HCT116 (cell line): ENCODE measurements at regions not wholly inside any gene's neighbourhood (a gene's known extent, or its start where the extent isn't known, plus 50 kb on each side); places are given as distances from the start of the nearest gene placed in this dataset.

Source experiments
- ATAC-seq: fragments of 200-7000 bp; cut with Tn5 transposase; 2 replicates; pipeline ENCODE4 v1.9.1; 2020; ENCODE audit warnings: mild to moderate bottlenecking, moderate library complexity
- BruUV-seq: library from RNA; stranded (reverse); fragments of 400-500 nt; replicated peaks from 2 replicates; lab custom pipeline; 2021; lab: Mats Ljungman, UMichigan
- CTCF ChIA-PET: fragments of 300-600 bp; sonication (Branson Sonifier 250); formaldehyde crosslinking; loops from one replicate; lab custom pipeline; 2021; ENCODE audit warnings: antibody characterized with exemption; lab: Charles Lee
- POLR2A ChIA-PET: fragments of 300-600, 350-600 bp; sonication (Branson Sonifier 250); formaldehyde crosslinking; loops from one replicate; lab custom pipeline; 2021; ENCODE audit warnings: antibody characterized with exemption; lab: Charles Lee
- RAD21 ChIA-PET, 2 experiments: fragments of 300-600 bp; sonication (Branson Sonifier 250); formaldehyde crosslinking; loops; one replicate each; lab custom pipeline; 2023; ENCODE audit warnings: low total read pairs in 2 of 2; ENCODE audit not compliant: uncharacterized antibody in 2 of 2, unreplicated experiment in 2 of 2, low non-redundant PET in 1 of 2; lab: Charles Lee
- DNase-seq: peaks from one replicate; pipeline ENCODE4 v3.0.0-alpha.2; 2010; ENCODE audit warnings: low read depth, low spot score
- H2AFZ ChIP-seq: fragments of 200-600 bp; shearing (Covaris generic), sonication (generic); 2 replicates; pipeline ENCODE4 v1.6.1; 2017; ENCODE audit warnings: low read depth, mixed run types, mixed read lengths, antibody characterized with exemption, low read length; ENCODE audit not compliant: poor library complexity, severe bottlenecking
- H3K27ac ChIP-seq: 2 replicates; pipeline ENCODE4 v1.5.1; 2012; ENCODE audit warnings: low read depth, low read length
- H3K27me3 ChIP-seq: fragments of 200-600 bp; sonication (generic); 2 replicates; pipeline ENCODE4 v1.6.1; 2016; ENCODE audit warnings: mixed run types, low read length, mixed read lengths; ENCODE audit not compliant: insufficient read depth
- H3K36me3 ChIP-seq, 2 experiments: fragments of 200-500 bp in 1 of 2; fragments of 200-600 bp in 1 of 2; sonication (Bioruptor generic) in 1 of 2; sonication (generic) in 1 of 2; 2 replicates each; pipeline versions ENCODE4 v1.5.1 to v1.6.1; 2014 to 2016; ENCODE audit warnings: low read length in 2 of 2, inconsistent platforms in 1 of 2, mixed read lengths in 1 of 2, mixed run types in 1 of 2; ENCODE audit not compliant: insufficient read depth in 2 of 2, control insufficient read depth in 1 of 2
- H3K4me1 ChIP-seq, 2 experiments: fragments of 200-600 bp in 1 of 2; sonication (generic) in 1 of 2; 2 replicates each; pipeline versions ENCODE4 v1.5.1 to v1.6.1; 2012 to 2017; ENCODE audit warnings: low read length in 2 of 2, inconsistent platforms in 1 of 2, mild to moderate bottlenecking in 1 of 2, mixed read lengths in 1 of 2, mixed run types in 1 of 2, moderate library complexity in 1 of 2; ENCODE audit not compliant: insufficient read depth in 2 of 2, control insufficient read depth in 1 of 2
- H3K4me2 ChIP-seq: fragments of 200-600 bp; sonication (generic); 2 replicates; pipeline ENCODE4 v1.6.1; 2017; ENCODE audit warnings: mixed run types, low read length, mixed read lengths
- H3K4me3 ChIP-seq, 2 experiments: fragments of 200-600 bp in 1 of 2; sonication (generic) in 1 of 2; replicated peaks in 1 of 2; 2 replicates each; pipeline ENCODE4 v1.5.1; 2011 to 2016; ENCODE audit warnings: low read length in 2 of 2, control low read depth in 1 of 2, low read depth in 1 of 2, mild to moderate bottlenecking in 1 of 2, mixed read lengths in 1 of 2, mixed run types in 1 of 2
- H3K79me2 ChIP-seq: fragments of 200-600 bp; sonication (generic); 2 replicates; pipeline ENCODE4 v1.6.1; 2017; ENCODE audit warnings: mild to moderate bottlenecking, mixed run types, low read length, moderate library complexity, mixed read lengths; ENCODE audit not compliant: insufficient read depth
- H3K9ac ChIP-seq: fragments of 200-600 bp; sonication (generic); 2 replicates; pipeline ENCODE4 v1.6.1; 2016; ENCODE audit warnings: low read length, mixed read lengths
- H3K9me2 ChIP-seq: fragments of 200-600 bp; sonication (generic), shearing (Covaris generic); 2 replicates; pipeline ENCODE4 v1.6.1; 2017; ENCODE audit warnings: mixed run types, mild to moderate bottlenecking, moderate library complexity; ENCODE audit not compliant: insufficient read depth
- H3K9me3 ChIP-seq, 2 experiments: fragments of 200-500 bp in 1 of 2; fragments of 200-600 bp in 1 of 2; sonication (Bioruptor generic) in 1 of 2; sonication (generic) in 1 of 2; 2 replicates each; pipeline ENCODE4 v1.6.1; 2014 to 2017; ENCODE audit warnings: low read length in 2 of 2, mixed read lengths in 2 of 2, inconsistent platforms in 1 of 2, low read depth in 1 of 2, mild to moderate bottlenecking in 1 of 2, mixed run types in 1 of 2, moderate library complexity in 1 of 2; ENCODE audit not compliant: control insufficient read depth in 1 of 2, insufficient read depth in 1 of 2
- H4K20me1 ChIP-seq: fragments of 200-600 bp; sonication (generic), shearing (Covaris generic); 2 replicates; pipeline ENCODE4 v1.6.1; 2017; ENCODE audit warnings: mixed run types, mild to moderate bottlenecking, moderate library complexity; ENCODE audit not compliant: insufficient read depth
- CBX3 ChIP-seq: IDR thresholded peaks from 2 replicates; pipeline ENCODE4 v1.6.1; 2012; ENCODE audit warnings: low read depth
- EZH2 ChIP-seq: fragments of 200-600 bp; sonication (generic); IDR thresholded peaks from 2 replicates; pipeline ENCODE4 v1.6.1; 2017; ENCODE audit warnings: antibody characterized with exemption, mixed run types
- EZH2phosphoT487 ChIP-seq: fragments of 200-600 bp; IDR thresholded peaks from 2 replicates; pipeline ENCODE4 v1.6.1; 2018; ENCODE audit warnings: antibody characterized with exemption, borderline replicate concordance
- MAX ChIP-seq: IDR thresholded peaks from 2 replicates; pipeline ENCODE4 v1.6.1; 2012
- RAD21 ChIP-seq: IDR thresholded peaks from 2 replicates; pipeline ENCODE4 v1.6.1; 2012; ENCODE audit warnings: low read depth, mild to moderate bottlenecking
- REST ChIP-seq: IDR thresholded peaks from 2 replicates; pipeline ENCODE4 v1.6.1; 2012; ENCODE audit warnings: low read depth
- ZFX ChIP-seq: fragments of 450-650 bp; IDR thresholded peaks from 2 replicates; pipeline ENCODE4 v1.6.1; 2017
- ZNF274 ChIP-seq: fragments of 200-500 bp; sonication (Bioruptor generic); IDR thresholded peaks from 2 replicates; pipeline ENCODE4 v1.6.1; 2014; ENCODE audit warnings: mild to moderate bottlenecking, low read depth, low read length, inconsistent platforms
- intact Hi-C: fragments of 100-400 bp; cut with micrococcal nuclease; formaldehyde crosslinking; loops from 2 replicates; pipeline ENCODE4 v1.10.0; 2022

GRCh38 chr12:75959506-75959905, 72.1 kb downstream of the PHLDA1 start:
- H3K4me3 ChIP-seq: no peak overlapping the region
- RAD21 ChIA-PET: no interaction called here
- intact Hi-C loops: loop anchor here (10.0 kb wide), 1 partner anchor 305 kb away; no protein-coding TSS in a partner anchor
- TF ChIP-seq RAD21 (no peak), REST (no peak), EZH2 (no peak), ZFX (no peak), EZH2phosphoT487 (no peak), CBX3 (no peak)
- TF ChIP-seq, all 23 proteins: peak for 0
- Histone ChIP-seq H4K20me1 (no peaks in the 10 kb centered on the region), H3K9ac (peak overlapping the region; percentile 50), H3K27ac (peak overlapping the region; percentile 84), H3K36me3 (no peaks in the 10 kb centered on the region), H2AFZ (no peak overlapping the region), H3K27me3 (no peaks in the 10 kb centered on the region), H3K4me2 (peak overlapping the region; percentile 69), H3K9me3 (no peaks in the 10 kb centered on the region), H3K4me1 (peaks cover 60 to 83% of the 10 kb centered on the region in 2 experiments), H3K79me2 (no peaks in the 10 kb centered on the region), H3K9me2 (no peaks in the 10 kb centered on the region)
- no peak for DNase-seq
- ChIA-PET POLR2A (interaction anchor here (1.2 kb wide), 1 partner anchor 10 kb away, joined by 3 read pairs; no protein-coding TSS in a partner anchor), CTCF (no interaction called here)
- ATAC-seq: no peak
- BruUV-seq: no TSS peak

- RAD21 ChIA-PET: no interaction called here
- no peak for DNase-seq
- H3K36me3 ChIP-seq: no peaks in the 10 kb centered on the region
- H3K27ac ChIP-seq: peak overlapping the region; percentile 84
- POLR2A ChIA-PET: interaction anchor here (1.2 kb wide), 1 partner anchor 10 kb away, joined by 3 read pairs; no protein-coding TSS in a partner anchor
- CTCF ChIA-PET: no interaction called here
- H3K4me1 ChIP-seq: peaks cover 59 to 83% of the 10 kb centered on the region in 2 experiments
- peak overlapping the region; percentile 69 for H3K4me2 ChIP-seq
- no peaks in the 10 kb centered on the region for H3K9me3 ChIP-seq
- no peak overlapping the region for H2AFZ ChIP-seq
- no peaks in the 10 kb centered on the region for H3K27me3 ChIP-seq
- H3K9me2 ChIP-seq: no peaks in the 10 kb centered on the region
- H4K20me1 ChIP-seq: no peaks in the 10 kb centered on the region
- no peak for ATAC-seq
- H3K9ac ChIP-seq: peak overlapping the region; percentile 50
- intact Hi-C loops: loop anchor here (10.0 kb wide), 1 partner anchor 304 kb away; no protein-coding TSS in a partner anchor
- no peak for TF ChIP-seq ZNF274
- TF ChIP-seq MAX: no peak
- BruUV-seq: no TSS peak
- H3K79me2 ChIP-seq: no peaks in the 10 kb centered on the region
- H3K4me3 ChIP-seq: no peak overlapping the region
Observed at GRCh38 chr12:75959060-75959459, 72.5 kb downstream of the PHLDA1 start.
